Bronchial epithelial cell (primary cell): ENCODE measurements at regions not wholly inside any gene's neighbourhood (a gene's known extent, or its start where the extent isn't known, plus 50 kb on each side); places are given as distances from the start of the nearest gene placed in this dataset.

Source experiments
- DNase-seq: peaks from one replicate; pipeline ENCODE4 v3.0.0-alpha.2; 2010; ENCODE audit warnings: low read depth
- FAIRE-seq: peaks from 2 replicates; lab custom pipeline; 2011; peaks lifted over from hg19 to GRCh38; lab: Jason Lieb, UNC
- H3K27me3 ChIP-seq: 2 replicates; pipeline ENCODE4 v1.5.1; 2011; ENCODE audit warnings: low read length; ENCODE audit not compliant: control insufficient read depth, insufficient read depth
- H3K36me3 ChIP-seq: 2 replicates; pipeline ENCODE4 v1.5.1; 2011; ENCODE audit warnings: low read length; ENCODE audit not compliant: control insufficient read depth, insufficient read depth
- H3K4me3 ChIP-seq: 2 replicates; pipeline ENCODE4 v1.5.1; 2011; ENCODE audit warnings: mild to moderate bottlenecking, low read depth, low read length, control low read depth
- TF ChIP-seq, protein P1 (sequence below): IDR thresholded peaks from 2 replicates; pipeline ENCODE4 v1.5.1; 2011; ENCODE audit warnings: mild to moderate bottlenecking, moderate library complexity, low read length, control low read depth, inconsistent platforms; ENCODE audit not compliant: insufficient read depth, severe bottlenecking

DNA sequence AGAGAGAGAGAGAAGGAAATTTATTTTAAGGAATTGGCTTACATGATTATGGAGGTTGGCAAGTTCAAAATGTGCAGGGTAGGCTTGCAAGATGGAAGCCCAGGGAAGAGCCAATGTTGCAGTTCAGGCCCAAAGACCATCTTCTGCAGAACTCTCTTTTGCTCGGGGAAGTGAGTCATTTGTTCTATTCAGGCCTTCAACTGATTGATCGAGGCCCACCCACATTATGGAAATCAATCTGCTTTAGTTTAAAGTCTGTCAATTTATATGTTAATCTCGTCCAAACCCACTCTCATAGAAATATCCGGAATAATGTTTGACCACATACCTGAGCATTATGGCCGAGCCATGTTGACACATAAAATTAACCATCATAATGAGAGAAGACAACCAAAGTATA is 113.3 kb upstream of the CXCL12 start:
- no peaks in the 10 kb centered on the region for H3K36me3 ChIP-seq
- no peaks in the 10 kb centered on the region for H3K27me3 ChIP-seq
- TF ChIP-seq, protein P1, sequence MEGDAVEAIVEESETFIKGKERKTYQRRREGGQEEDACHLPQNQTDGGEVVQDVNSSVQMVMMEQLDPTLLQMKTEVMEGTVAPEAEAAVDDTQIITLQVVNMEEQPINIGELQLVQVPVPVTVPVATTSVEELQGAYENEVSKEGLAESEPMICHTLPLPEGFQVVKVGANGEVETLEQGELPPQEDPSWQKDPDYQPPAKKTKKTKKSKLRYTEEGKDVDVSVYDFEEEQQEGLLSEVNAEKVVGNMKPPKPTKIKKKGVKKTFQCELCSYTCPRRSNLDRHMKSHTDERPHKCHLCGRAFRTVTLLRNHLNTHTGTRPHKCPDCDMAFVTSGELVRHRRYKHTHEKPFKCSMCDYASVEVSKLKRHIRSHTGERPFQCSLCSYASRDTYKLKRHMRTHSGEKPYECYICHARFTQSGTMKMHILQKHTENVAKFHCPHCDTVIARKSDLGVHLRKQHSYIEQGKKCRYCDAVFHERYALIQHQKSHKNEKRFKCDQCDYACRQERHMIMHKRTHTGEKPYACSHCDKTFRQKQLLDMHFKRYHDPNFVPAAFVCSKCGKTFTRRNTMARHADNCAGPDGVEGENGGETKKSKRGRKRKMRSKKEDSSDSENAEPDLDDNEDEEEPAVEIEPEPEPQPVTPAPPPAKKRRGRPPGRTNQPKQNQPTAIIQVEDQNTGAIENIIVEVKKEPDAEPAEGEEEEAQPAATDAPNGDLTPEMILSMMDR: no peak
- FAIRE-seq: no peak
- DNase-seq: no peak
- no peak overlapping the region for H3K4me3 ChIP-seq

DNA sequence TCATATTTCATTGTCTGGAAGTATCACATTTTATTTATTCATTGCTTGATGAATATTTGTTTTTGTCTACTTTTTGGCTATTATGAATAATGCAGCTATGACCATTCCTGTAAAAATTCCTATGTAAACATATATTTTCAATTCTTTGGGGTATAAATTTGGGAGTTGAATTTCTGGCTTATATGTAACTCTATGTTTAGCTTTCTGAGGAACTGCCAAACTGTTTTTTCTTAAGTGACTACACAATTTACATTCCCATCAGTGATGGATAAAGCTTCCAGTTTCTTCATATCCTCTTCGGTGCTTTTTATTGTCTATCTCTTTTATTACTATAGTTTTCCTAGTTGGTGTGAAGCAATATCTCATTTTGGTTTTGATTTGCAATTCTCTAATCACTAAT is 115.6 kb upstream of the CXCL12 start:
- TF ChIP-seq, protein P1: no peak
- Histone ChIP-seq H3K36me3 (no peaks in the 10 kb centered on the region), H3K27me3 (no peaks in the 10 kb centered on the region), H3K4me3 (no peak overlapping the region)
- DNase-seq: no peak
- no peak for FAIRE-seq

DNA sequence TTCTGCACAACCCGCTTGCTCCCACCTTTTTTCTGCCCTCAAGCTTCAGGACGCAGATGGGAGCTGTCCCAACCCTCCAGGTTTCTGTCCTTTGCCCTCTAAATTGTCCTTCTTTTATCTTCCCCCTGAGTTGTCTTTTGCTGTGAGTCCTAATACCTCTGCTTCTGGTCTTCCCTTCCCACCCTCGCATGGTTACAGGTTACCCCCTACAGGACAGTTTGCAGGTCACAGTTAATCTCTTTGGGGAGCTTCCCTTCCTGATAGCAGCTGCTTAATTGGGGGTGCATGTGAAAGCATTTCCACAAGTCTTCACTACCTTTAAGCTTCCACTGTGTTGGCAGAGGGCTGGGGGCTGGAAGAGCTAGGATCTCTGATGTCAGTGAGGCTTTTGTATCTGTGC is 121.5 kb upstream of the CXCL12 start:
- FAIRE-seq: no peak
- no peaks in the 10 kb centered on the region for H3K27me3 ChIP-seq
- DNase-seq: no peak
- H3K36me3 ChIP-seq: no peaks in the 10 kb centered on the region
- TF ChIP-seq, protein P1: no peak
- no peak overlapping the region for H3K4me3 ChIP-seq

DNA sequence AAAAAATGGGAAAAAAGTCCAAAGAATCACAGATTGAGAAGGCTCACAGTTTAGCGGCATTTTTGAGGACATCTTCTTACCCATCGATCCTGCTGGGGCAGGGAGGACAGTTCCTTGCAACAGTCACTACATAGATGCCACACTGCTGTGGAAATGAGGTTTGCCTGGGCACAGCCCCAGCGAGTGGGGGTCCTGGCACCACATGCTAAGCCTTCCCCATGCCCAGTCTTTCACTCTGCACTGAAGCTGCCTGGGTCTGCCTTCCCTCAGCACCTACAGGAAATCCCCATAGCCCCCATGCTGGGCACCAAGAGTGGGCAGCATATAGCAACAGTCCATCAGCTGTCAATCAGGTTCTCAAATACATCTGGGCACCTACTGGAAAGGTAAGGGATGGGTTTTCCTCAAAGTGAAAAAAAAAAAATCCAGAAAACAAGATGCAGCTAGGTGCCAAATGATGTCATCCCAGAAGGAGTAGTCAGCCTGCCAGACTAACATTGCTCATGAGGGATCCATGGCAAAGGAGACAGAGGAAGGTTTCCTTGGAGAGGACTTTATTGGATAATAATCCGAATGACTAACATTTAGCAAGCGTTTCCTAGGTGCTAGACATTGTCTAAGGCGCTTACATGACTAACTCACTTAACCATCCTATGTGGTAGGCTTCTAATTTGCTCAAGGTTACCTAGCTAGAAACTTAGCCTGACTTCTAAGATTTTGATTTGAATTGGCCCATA is 125.7 kb upstream of the CXCL12 start:
- TF ChIP-seq, protein P1: no peak
- DNase-seq: peak; percentile 16

DNA sequence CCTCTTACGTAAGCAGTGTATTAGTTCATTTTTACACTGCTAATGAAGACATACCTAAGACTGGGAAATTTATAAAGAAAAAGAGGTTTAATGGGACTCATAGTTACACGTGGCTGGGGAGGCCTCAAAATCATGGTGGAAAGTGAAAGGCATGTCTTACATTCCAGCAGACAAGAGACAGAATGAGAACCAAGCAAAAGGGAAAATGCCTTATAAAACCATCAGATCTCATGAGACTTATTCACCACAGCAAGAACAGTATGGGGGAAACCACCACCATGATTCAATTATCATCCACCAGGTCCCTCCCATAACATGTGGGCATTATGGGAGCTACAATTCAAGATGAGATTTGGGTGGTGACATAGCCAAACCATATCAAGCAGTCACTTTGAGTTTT is 126.3 kb upstream of the CXCL12 start:
- no peaks in the 10 kb centered on the region for H3K36me3 ChIP-seq
- H3K4me3 ChIP-seq: no peak overlapping the region
- TF ChIP-seq, protein P1: no peak
- H3K27me3 ChIP-seq: no peaks in the 10 kb centered on the region
- DNase-seq (no peak), FAIRE-seq (no peak)

More for the DNA sequence above, 125.7 kb upstream of the CXCL12 start:
- no peak for FAIRE-seq
- Histone ChIP-seq H3K4me3 (no peak overlapping the region), H3K36me3 (no peaks in the 10 kb centered on the region), H3K27me3 (no peaks in the 10 kb centered on the region)

DNA sequence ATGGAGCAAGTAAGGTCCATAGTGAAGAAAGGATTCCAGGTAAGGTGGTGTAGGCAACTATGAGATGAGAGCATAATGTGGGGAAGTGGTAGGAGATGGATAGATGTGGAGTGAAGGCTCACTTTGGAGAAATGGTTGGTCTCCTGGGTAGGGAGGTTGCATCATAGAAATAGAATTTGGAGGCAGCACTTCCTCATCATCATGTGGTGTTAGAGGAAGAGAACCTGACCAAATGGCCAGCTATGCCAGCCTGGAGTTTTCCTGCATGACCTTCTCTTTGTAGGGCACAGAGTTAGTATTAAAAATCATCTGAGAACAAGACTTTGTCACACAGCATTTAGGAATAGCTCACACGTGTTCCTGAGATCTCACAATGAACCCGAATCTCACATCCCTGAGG is 126.7 kb upstream of the CXCL12 start:
- DNase-seq (no peak), FAIRE-seq (no peak)
- Histone ChIP-seq H3K4me3 (no peak overlapping the region), H3K36me3 (no peaks in the 10 kb centered on the region), H3K27me3 (no peaks in the 10 kb centered on the region)
- TF ChIP-seq, protein P1: no peak
